RPMI7951 (cell line): ENCODE measurements at regions not wholly inside any gene's neighbourhood (a gene's known extent, or its start where the extent isn't known, plus 50 kb on each side); places are given as distances from the start of the nearest gene placed in this dataset.
"Not testable (repeated sequence)": the region's sequence is repeated elsewhere in the genome, so short reads cannot be mapped to it uniquely, and the experiment has no call there.

Experiments
- DNase-seq: peaks from one replicate; pipeline ENCODE4 v3.0.0-alpha.2; 2012; ENCODE audit warnings: low read depth

- DNase-seq = no peak
Measured at GRCh38 chr3:82618594-82618993, 857.1 kb upstream of the GBE1 start.

- DNase-seq = no peak
Measured at GRCh38 chr3:82610236-82610635, 848.8 kb upstream of the GBE1 start.

- DNase-seq = no peak
Measured at GRCh38 chr3:82607391-82607790, 845.9 kb upstream of the GBE1 start.

- DNase-seq = no peak
Measured at GRCh38 chr3:82596805-82597204, 835.4 kb upstream of the GBE1 start.

- DNase-seq = no peak
Measured at GRCh38 chr3:82595530-82595929, 834.1 kb upstream of the GBE1 start.

- no peak for DNase-seq
Measured at GRCh38 chr3:82587174-82587573, 825.7 kb upstream of the GBE1 start.

GRCh38 chr3:82586414-82586813 lies 825.0 kb upstream of the GBE1 start:
- no peak for DNase-seq

GRCh38 chr3:82586002-82586401 lies 824.6 kb upstream of the GBE1 start:
- not testable (repeated sequence) for DNase-seq

- not testable (repeated sequence) for DNase-seq
Measured at GRCh38 chr3:82585591-82585990, 824.1 kb upstream of the GBE1 start.

GRCh38 chr3:82584861-82585260 lies 823.4 kb upstream of the GBE1 start:
- DNase-seq = not testable (repeated sequence)

- not testable (repeated sequence) for DNase-seq
Measured at GRCh38 chr3:82584415-82584814, 823.0 kb upstream of the GBE1 start.

GRCh38 chr3:82581350-82581749 lies 819.9 kb upstream of the GBE1 start:
- DNase-seq = no peak

GRCh38 chr3:82572721-82573120 lies 811.3 kb upstream of the GBE1 start:
- DNase-seq = no peak

GRCh38 chr3:82568776-82569338 lies 807.4 kb upstream of the GBE1 start:
- no peak for DNase-seq

GRCh38 chr3:82567029-82567600 lies 805.7 kb upstream of the GBE1 start:
- DNase-seq = no peak

GRCh38 chr3:82562896-82563295 lies 801.5 kb upstream of the GBE1 start:
- DNase-seq = no peak

GRCh38 chr3:82561784-82562183 lies 800.3 kb upstream of the GBE1 start:
- no peak for DNase-seq

- DNase-seq = no peak
Measured at GRCh38 chr3:82558081-82558480, 796.6 kb upstream of the GBE1 start.

- DNase-seq = no peak
Measured at GRCh38 chr3:82556113-82556512, 794.7 kb upstream of the GBE1 start.

- DNase-seq = not testable (repeated sequence)
Measured at GRCh38 chr3:82542556-82542955, 781.1 kb upstream of the GBE1 start.

GRCh38 chr3:82521657-82522056 lies 760.2 kb upstream of the GBE1 start:
- DNase-seq = no peak

- DNase-seq = no peak
Measured at GRCh38 chr3:82520846-82521245, 759.4 kb upstream of the GBE1 start.

GRCh38 chr3:82509951-82510603 lies 748.6 kb upstream of the GBE1 start:
- no peak for DNase-seq
